ENCODE measurements at regions not wholly inside any gene's neighbourhood (a gene's known extent, or its start where the extent isn't known, plus 50 kb on each side); places are given as distances from the start of the nearest gene placed in this dataset.

DNA sequence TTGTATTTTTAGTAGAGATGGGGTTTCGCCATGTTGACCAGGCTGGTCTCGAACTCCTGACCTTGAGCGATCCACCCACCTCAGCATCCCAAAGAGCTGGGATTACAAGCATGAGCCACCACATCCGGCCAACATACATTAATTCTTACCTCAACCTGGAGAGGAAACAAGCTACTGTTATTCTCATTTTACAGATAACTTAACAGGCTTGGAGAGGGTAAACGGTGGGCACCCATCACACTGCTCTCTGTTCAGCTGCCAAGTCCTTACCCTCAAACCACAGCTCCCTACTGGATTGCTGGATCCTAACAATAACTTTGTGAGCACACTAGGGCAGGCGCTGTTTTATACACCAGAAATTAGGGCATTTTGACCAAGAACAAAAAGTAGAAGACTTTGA, 93.6 kb upstream of the BARHL2 start:
- Histone ChIP-seq H3K27ac (ENCODE audit: low read length) (no peak overlapping the region), H3K27me3 (ENCODE audit: control insufficient read depth, insufficient read depth, low read length) (peaks cover 3% of the 10 kb centered on the region), H3K4me1 (ENCODE audit: control insufficient read depth, insufficient read depth, low read length) (no peaks in the 10 kb centered on the region), H3K9me3 (ENCODE audit: control insufficient read depth, insufficient read depth, low read depth, low read length) (no peaks in the 10 kb centered on the region), H3K4me3 (ENCODE audit: low read depth in 2 of 2, low read length in 2 of 2) (no peak overlapping the region), H3K36me3 (ENCODE audit: control insufficient read depth, insufficient read depth, low read length) (no peaks in the 10 kb centered on the region)
- CTCF ChIA-PET = no interaction called here
- no peak for TF ChIP-seq POLR2AphosphoS5 (IDR thresholded peaks at IDR 0.05; ENCODE audit: low read depth, low read length)
- in situ Hi-C loops (cut with HindIII; ENCODE audit: low pct_unique_long_range_greater_than_20kb, low sequenced_read_pairs) (no loop called here), intact Hi-C loops (cut with micrococcal nuclease; ENCODE audit: unreplicated experiment) (no loop called here)
- ATAC-seq (no peak), DNase-seq (ENCODE audit: low read depth, low spot score) (no peak)
- no TSS peak for BruUV-seq (replicated peaks)
- POLR2A ChIA-PET = no interaction called here

GRCh38 chr1:90809996-90810395, 92.9 kb upstream of the BARHL2 start:
- TF ChIP-seq SIN3A (IDR thresholded peaks at IDR 0.05; ENCODE audit: borderline replicate concordance, insufficient read depth, low read depth, low read length) (no peak), POLR2AphosphoS5 (IDR thresholded peaks at IDR 0.05; ENCODE audit: low read depth, low read length) (no peak), REST (IDR thresholded peaks at IDR 0.05; ENCODE audit: insufficient read depth in 1 of 2, low read depth in 2 of 2, low read length in 1 of 2) (no peak), CTCF (IDR thresholded peaks at IDR 0.05) (no peak), TCF7L2 (IDR thresholded peaks at IDR 0.05; ENCODE audit: low read depth, low read length) (no peak)
- no peaks in the 10 kb centered on the region for H3K9me3 ChIP-seq (ENCODE audit: control insufficient read depth, insufficient read depth, low read depth, low read length)
- no peaks in the 10 kb centered on the region for H3K36me3 ChIP-seq (ENCODE audit: control insufficient read depth, insufficient read depth, low read length)
- in situ Hi-C loops (cut with HindIII; ENCODE audit: low pct_unique_long_range_greater_than_20kb, low sequenced_read_pairs) (no loop called here), intact Hi-C loops (cut with micrococcal nuclease; ENCODE audit: unreplicated experiment) (no loop called here)
- no peak overlapping the region for H3K4me3 ChIP-seq (ENCODE audit: low read depth in 2 of 2, low read length in 2 of 2)
- peaks cover 3% of the 10 kb centered on the region for H3K27me3 ChIP-seq (ENCODE audit: control insufficient read depth, insufficient read depth, low read length)
- POLR2A ChIA-PET = no interaction called here
- DNase-seq (ENCODE audit: low read depth, low spot score) (no peak), ATAC-seq (no peak)
- no peak overlapping the region for H3K27ac ChIP-seq (ENCODE audit: low read length)
- CTCF ChIA-PET = interaction anchor here (0.8 kb wide), 1 partner anchor 609 kb away, joined by 3 read pairs; no protein-coding TSS in a partner anchor
- H3K4me1 ChIP-seq (ENCODE audit: control insufficient read depth, insufficient read depth, low read length) = no peaks in the 10 kb centered on the region
- BruUV-seq (replicated peaks) = no TSS peak

- Histone ChIP-seq H3K27ac (ENCODE audit: low read length) (no peak overlapping the region), H3K4me3 (ENCODE audit: low read depth in 2 of 2, low read length in 2 of 2) (no peak overlapping the region), H3K9me3 (ENCODE audit: control insufficient read depth, insufficient read depth, low read depth, low read length) (no peaks in the 10 kb centered on the region), H3K27me3 (ENCODE audit: control insufficient read depth, insufficient read depth, low read length) (peaks cover 3% of the 10 kb centered on the region), H3K36me3 (ENCODE audit: control insufficient read depth, insufficient read depth, low read length) (no peaks in the 10 kb centered on the region), H3K4me1 (ENCODE audit: control insufficient read depth, insufficient read depth, low read length) (no peaks in the 10 kb centered on the region)
- ChIA-PET POLR2A (no interaction called here), CTCF (no interaction called here)
- intact Hi-C loops (cut with micrococcal nuclease; ENCODE audit: unreplicated experiment) (no loop called here), in situ Hi-C loops (cut with HindIII; ENCODE audit: low pct_unique_long_range_greater_than_20kb, low sequenced_read_pairs) (no loop called here)
- BruUV-seq (replicated peaks) = no TSS peak
- DNase-seq (ENCODE audit: low read depth, low spot score) (no peak), ATAC-seq (no peak)
- TF ChIP-seq REST (IDR thresholded peaks at IDR 0.05; ENCODE audit: insufficient read depth in 1 of 2, low read depth in 2 of 2, low read length in 1 of 2) (no peak), CTCF (IDR thresholded peaks at IDR 0.05) (no peak), TCF7L2 (IDR thresholded peaks at IDR 0.05; ENCODE audit: low read depth, low read length) (no peak), SIN3A (IDR thresholded peaks at IDR 0.05; ENCODE audit: borderline replicate concordance, insufficient read depth, low read depth, low read length) (no peak), POLR2AphosphoS5 (IDR thresholded peaks at IDR 0.05; ENCODE audit: low read depth, low read length) (no peak)
These were observed 92.0 kb upstream of the BARHL2 start for GRCh38 chr1:90809093-90809492.
